Stimulated activated naive CD4-positive, alpha-beta T cell (primary cell): ENCODE measurements at regions not wholly inside any gene's neighbourhood (a gene's known extent, or its start where the extent isn't known, plus 50 kb on each side); places are given as distances from the start of the nearest gene placed in this dataset.

Experiments
- DNase-seq, 6 experiments: peaks; one replicate each; lab custom pipeline; 2025; lab: John Stamatoyannopoulos, UW

- no peak for DNase-seq
Measured at GRCh38 chr18:28995319-28995718, 818.4 kb upstream of the CDH2 start.

DNA sequence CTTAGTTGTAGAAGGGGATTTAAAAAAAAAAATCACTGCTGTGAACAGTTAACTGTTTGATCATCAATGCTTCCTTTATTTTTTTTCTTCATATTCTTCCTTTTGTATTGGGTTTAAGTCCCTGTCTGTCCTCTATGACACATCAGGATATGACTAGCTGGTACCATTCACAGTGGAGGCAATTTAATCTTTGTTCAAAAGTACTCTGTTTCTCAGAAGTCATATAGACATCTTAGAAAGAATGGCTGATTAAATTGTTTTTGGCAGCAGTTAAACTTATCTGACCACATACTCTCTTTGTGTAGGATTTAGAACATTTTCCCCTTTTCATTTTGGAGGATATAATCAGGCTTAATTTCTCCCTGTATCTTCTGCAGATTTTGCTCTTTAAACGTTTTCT, 807.8 kb upstream of the CDH2 start:
- no peak for DNase-seq

GRCh38 chr18:28974504-28974903, 797.6 kb upstream of the CDH2 start:
- DNase-seq, result no peak

DNA sequence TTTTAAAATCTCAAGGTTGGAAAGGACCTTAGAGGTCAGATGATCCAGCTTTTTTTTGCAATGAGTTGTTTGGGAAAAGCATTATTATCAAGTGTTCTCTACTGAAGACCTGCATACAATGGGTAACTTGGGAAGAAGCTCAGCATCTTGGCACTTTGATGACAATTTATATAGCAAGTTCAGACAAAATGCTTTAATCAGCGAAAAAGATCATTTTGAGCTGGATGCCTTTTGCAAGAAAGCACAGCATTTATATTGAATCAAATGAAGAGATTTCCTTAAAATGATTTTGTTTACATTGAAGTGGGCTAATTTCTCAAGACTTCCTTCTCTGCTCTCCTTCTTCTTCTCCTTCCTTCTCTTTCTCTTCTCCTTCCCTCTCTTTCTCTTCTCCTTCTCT, 796.4 kb upstream of the CDH2 start:
- no peak for DNase-seq

GRCh38 chr18:28972333-28972907, 795.5 kb upstream of the CDH2 start:
- no peak for DNase-seq

- DNase-seq, result no peak
Measured at GRCh38 chr18:28963481-28963880, 786.6 kb upstream of the CDH2 start.

DNA sequence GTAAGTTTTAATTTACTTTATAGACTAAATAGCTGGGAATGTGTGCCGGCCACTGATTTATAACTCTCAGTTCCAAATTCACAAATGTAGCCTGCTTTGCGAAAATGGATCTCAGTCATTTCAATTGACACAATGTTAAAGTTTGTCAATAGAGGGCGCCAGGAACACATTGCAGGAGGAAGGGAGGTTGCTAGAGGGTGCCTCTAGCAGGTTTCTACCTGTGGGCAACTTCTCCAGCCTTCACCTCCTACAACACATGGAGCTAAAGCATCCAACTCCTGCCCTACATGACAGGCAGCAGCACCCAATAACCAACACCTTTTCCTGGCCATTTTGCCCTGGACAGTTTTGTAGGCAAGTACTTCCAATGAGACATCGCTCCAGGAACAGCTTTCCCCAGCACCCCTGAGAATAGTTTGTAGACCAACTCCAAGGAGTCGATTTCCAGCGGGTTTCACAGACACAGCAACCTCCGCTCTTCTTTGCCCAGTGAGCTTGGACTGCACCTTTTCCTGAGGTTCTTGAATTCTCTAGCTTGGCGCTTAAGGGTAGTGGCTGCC, 784.8 kb upstream of the CDH2 start:
- DNase-seq, result no peak

- DNase-seq, result no peak
Measured at GRCh38 chr18:28960146-28960545, 783.2 kb upstream of the CDH2 start.

GRCh38 chr18:28952339-28952738, 775.4 kb upstream of the CDH2 start:
- no peak for DNase-seq

DNA sequence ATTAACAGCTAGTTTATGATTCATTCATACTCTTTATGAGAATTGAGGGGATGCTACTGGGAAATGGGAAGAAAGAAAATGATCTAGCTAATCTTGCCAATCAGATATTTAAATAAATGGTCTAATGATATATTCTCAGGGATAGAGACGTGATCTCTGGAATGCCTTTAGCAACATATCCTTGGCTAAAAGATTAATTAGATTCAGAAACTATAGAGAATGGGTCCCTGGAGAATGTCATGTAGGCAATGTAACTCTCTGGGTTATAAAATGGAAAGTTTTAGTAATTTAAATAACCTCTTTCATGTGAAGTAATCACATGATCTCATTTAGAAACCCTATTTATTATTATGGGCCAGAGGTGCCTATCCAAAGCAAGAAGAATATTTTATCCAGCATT, 771.0 kb upstream of the CDH2 start:
- no peak for DNase-seq

DNA sequence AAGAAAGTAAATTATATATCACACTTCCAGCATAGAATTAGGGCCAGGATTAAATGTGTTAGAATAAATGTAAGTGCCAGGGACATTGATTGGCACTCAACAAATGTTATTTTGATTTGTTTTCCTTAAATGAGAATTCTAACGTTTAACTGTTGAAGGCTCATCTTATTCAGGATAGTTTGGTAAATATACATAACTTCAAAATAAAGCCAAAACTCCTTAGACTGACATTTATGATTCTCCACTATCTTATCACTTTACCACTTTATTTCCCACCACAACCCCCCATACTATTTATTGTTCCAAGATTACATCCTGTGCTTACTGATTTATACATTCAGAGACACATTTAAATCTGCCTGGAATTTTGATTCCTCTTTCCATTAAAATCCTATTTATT, 769.5 kb upstream of the CDH2 start:
- no peak for DNase-seq

GRCh38 chr18:28922936-28923335, 746.0 kb upstream of the CDH2 start:
- DNase-seq, result no peak

GRCh38 chr18:28916456-28916855, 739.5 kb upstream of the CDH2 start:
- no peak for DNase-seq

GRCh38 chr18:28905509-28905908, 728.6 kb upstream of the CDH2 start:
- DNase-seq, result no peak

DNA sequence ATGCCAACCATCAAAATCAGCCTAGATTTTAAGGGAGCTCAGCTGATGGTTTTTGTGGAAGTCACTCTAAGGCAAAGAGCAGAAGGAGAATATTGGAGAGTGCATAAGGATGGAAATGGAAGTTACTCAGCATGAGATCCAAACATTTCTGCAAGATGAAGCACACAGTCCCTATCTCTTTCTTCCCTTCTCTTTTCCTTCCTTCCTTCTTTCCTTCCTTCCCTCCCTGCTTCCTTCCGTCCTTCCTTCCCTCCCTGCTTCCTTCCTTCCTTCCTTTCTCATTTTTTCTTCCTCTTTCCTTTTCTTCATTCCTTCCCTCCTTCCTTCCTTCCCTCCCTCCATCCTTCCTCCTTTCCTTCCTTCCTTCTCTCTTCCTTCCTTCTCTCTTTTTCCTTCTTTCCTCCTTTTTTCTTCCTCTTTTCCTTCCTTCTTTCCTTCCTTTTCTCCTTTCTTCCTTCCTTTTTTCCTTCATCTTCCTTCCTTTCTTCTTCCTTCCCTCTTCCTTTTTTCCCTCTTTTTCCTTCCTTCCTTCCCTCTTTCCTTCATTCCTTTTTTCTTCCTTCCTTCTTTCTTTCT, 727.9 kb upstream of the CDH2 start:
- DNase-seq, result no peak

GRCh38 chr18:28903306-28903705, 726.4 kb upstream of the CDH2 start:
- DNase-seq, result no peak

- no peak for DNase-seq
Measured at GRCh38 chr18:28890791-28891190, 713.9 kb upstream of the CDH2 start.

- DNase-seq, result no peak
Measured at GRCh38 chr18:28884304-28884703, 707.4 kb upstream of the CDH2 start.

DNA sequence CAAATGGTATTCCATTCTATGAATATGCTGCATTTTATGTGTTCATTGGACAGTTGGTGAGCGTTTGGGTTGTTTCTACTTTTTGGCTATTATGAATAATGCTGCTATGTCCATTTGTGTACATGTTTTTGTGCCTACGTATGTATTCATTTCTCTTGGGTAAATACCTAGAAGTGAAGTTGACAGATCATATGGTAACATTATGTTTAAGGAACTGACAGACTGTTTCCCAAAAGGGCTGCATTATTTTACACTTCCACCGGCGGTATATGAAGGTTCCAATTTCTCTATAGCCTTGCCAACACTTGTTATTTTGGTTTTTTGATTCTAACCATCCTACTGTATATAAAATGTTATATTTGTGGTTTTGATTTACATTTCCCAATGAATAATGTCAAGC, 703.9 kb upstream of the CDH2 start:
- DNase-seq, result no peak

GRCh38 chr18:28875059-28875458, 698.1 kb upstream of the CDH2 start:
- DNase-seq, result no peak

DNA sequence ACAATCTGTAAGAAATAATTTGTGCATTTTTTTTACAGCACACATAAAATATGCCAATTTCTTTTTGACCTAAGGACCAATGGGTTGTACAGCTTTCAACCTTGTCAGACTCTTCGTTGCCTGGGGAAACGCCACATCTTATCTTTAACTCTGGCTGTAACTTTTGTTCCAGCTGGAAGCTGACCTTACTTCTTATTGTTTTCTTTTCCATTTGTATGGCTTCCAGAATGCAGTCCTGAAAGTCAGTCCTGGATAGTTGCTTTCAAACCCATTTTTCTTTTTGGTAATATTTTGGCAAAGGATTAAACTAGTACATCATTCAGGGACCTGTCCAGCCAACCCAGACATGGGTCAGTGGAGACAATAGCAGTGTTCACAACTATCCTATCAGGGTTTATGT, 686.5 kb upstream of the CDH2 start:
- no peak for DNase-seq

DNA sequence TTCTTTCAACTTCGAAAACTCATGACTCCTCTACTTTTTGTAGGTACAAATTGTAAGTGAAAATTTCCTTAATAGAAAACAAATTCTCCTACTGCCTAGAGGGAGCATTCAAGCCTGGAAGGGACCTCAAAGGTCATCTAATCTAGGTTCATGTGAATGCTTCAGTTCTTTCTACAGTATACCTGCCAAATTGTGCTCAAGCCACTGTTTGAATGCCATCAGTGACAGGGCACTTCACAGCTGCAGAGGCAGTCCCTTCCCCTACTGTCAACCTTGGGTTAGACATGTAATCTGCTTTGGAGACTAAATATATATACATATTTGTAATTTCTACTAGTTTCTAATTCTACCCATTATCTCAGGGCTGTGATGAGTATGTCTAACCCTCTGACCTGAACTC, 681.3 kb upstream of the CDH2 start:
- DNase-seq, result no peak

DNA sequence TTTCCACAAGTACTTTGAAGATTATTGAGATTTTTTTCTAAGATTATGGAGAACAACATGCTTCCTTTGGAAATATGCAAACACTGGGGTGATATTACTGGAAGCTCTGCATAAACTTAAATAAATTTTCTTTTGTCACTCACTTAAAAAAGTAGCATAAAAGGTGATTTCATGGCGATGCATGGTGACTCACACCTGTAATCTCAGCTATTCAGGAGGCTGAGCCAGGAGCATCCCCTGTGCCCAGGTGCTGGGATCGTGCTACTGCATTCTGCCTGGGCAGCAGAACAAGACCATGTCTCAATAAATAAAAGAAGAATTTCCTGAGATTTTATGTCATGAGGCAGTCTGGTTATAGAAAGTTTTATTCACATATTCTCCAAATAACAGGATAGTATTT, 679.1 kb upstream of the CDH2 start:
- no peak for DNase-seq

GRCh38 chr18:28855524-28855923, 678.6 kb upstream of the CDH2 start:
- DNase-seq, result no peak
